HG02610 (cell line): ENCODE measurements at regions not wholly inside any gene's neighbourhood (a gene's known extent, or its start where the extent isn't known, plus 50 kb on each side); places are given as distances from the start of the nearest gene placed in this dataset.
"Not testable (repeated sequence)": the region's sequence is repeated elsewhere in the genome, so short reads cannot be mapped to it uniquely, and the experiment has no call there.

Experiments
- ATAC-seq: cut with Tn5 transposase; IDR thresholded peaks from one replicate; pipeline ENCODE4 v1.9.1; 2021; ENCODE audit warnings: mild to moderate bottlenecking, moderate library complexity; ENCODE audit not compliant: unreplicated experiment

GRCh38 chr5:17032314-17032985, 96.4 kb upstream of the MYO10 start:
- ATAC-seq = not testable (repeated sequence)

- not testable (repeated sequence) for ATAC-seq
Measured at GRCh38 chr5:17034992-17035391, 98.9 kb upstream of the MYO10 start.

GRCh38 chr5:17037751-17038150, 101.7 kb upstream of the MYO10 start:
- no peak for ATAC-seq

GRCh38 chr5:17039170-17039569, 103.1 kb upstream of the MYO10 start:
- no peak for ATAC-seq

GRCh38 chr5:17042041-17042440, 106.0 kb upstream of the MYO10 start:
- ATAC-seq = no peak

- no peak for ATAC-seq
Measured at GRCh38 chr5:17046320-17046719, 110.2 kb upstream of the MYO10 start.

GRCh38 chr5:17050236-17050635, 114.1 kb upstream of the MYO10 start:
- ATAC-seq = no peak

GRCh38 chr5:17054911-17055310, 118.8 kb upstream of the MYO10 start:
- ATAC-seq = no peak

GRCh38 chr5:17056141-17056631, 120.1 kb upstream of the MYO10 start:
- ATAC-seq = no peak

GRCh38 chr5:17058438-17058837, 122.3 kb upstream of the MYO10 start:
- ATAC-seq = no peak

GRCh38 chr5:17061973-17062470, 125.9 kb upstream of the MYO10 start:
- ATAC-seq = no peak

GRCh38 chr5:17062741-17063140, 126.7 kb upstream of the MYO10 start:
- ATAC-seq = not testable (repeated sequence)

GRCh38 chr5:17064241-17064640, 128.2 kb upstream of the MYO10 start:
- ATAC-seq = no peak

- no peak for ATAC-seq
Measured at GRCh38 chr5:17065458-17065857, 129.4 kb upstream of the MYO10 start.

- ATAC-seq = not testable (repeated sequence)
Measured at GRCh38 chr5:17066026-17066425, 129.9 kb upstream of the MYO10 start.

- no peak for ATAC-seq
Measured at GRCh38 chr5:17067657-17068392, 131.7 kb upstream of the MYO10 start.

- ATAC-seq = no peak
Measured at GRCh38 chr5:17069995-17070511, 134.0 kb upstream of the MYO10 start.

- no peak for ATAC-seq
Measured at GRCh38 chr5:17070647-17071046, 134.6 kb upstream of the MYO10 start.

GRCh38 chr5:17075236-17075635, 139.1 kb upstream of the MYO10 start:
- ATAC-seq = no peak

GRCh38 chr5:17076272-17076671, 140.2 kb upstream of the MYO10 start:
- no peak for ATAC-seq

- ATAC-seq = no peak
Measured at GRCh38 chr5:17077440-17078233, 139.8 kb upstream of the BASP1 start.
